Upper lobe of right lung (tissue), 1 donor: ENCODE measurements at regions not wholly inside any gene's neighbourhood (a gene's known extent, or its start where the extent isn't known, plus 50 kb on each side); places are given as distances from the start of the nearest gene placed in this dataset.

Experiments
- ATAC-seq: fragments of 200-7000 bp; cut with Tn5 transposase; one replicate; pipeline ENCODE4 v1.9.1; 2020; ENCODE audit warnings: mild to moderate bottlenecking, moderate library complexity
- DNase-seq: peaks from one replicate; pipeline ENCODE4 v3.0.0-alpha.2; 2020
- H3K27ac ChIP-seq: fragments of 200-600 bp; one replicate; pipeline ENCODE4 v1.8.0; 2022
- H3K27me3 ChIP-seq: fragments of 200-600 bp; one replicate; pipeline ENCODE4 v1.8.0; 2022; ENCODE audit warnings: mild to moderate bottlenecking
- H3K36me3 ChIP-seq: fragments of 200-600 bp; one replicate; pipeline ENCODE4 v1.8.0; 2022
- H3K4me1 ChIP-seq: fragments of 200-600 bp; one replicate; pipeline ENCODE4 v1.8.0; 2022
- H3K4me3 ChIP-seq: fragments of 200-600 bp; one replicate; pipeline ENCODE4 v1.8.0; 2022; ENCODE audit warnings: mild to moderate bottlenecking
- H3K9me3 ChIP-seq: fragments of 200-600 bp; one replicate; pipeline ENCODE4 v1.8.0; 2022
- CTCF ChIP-seq: fragments of 200-600 bp; IDR thresholded peaks from one replicate; pipeline ENCODE4 v1.8.0; 2022; ENCODE audit warnings: antibody characterized with exemption
- intact Hi-C: fragments of 100-400 bp; cut with DNase I; formaldehyde crosslinking; loops from one replicate; pipeline ENCODE4 v1.11.0; 2022
- donor health status: DM: no; HTN: yes; CAD: no; lungs with severe emphysema.

GRCh38 chr16:52074133-52074532 lies 472.8 kb downstream of the TOX3 start:
- Histone ChIP-seq H3K9me3 (no peaks in the 10 kb centered on the region), H3K4me3 (no peak overlapping the region), H3K4me1 (no peaks in the 10 kb centered on the region), H3K27ac (no peak overlapping the region), H3K36me3 (no peaks in the 10 kb centered on the region), H3K27me3 (no peaks in the 10 kb centered on the region)
- no peak for DNase-seq
- no peak for ATAC-seq
- intact Hi-C loops: no loop called here
- no peak for TF ChIP-seq CTCF

GRCh38 chr16:52073024-52073423 lies 473.9 kb downstream of the TOX3 start:
- H3K27me3 ChIP-seq: no peaks in the 10 kb centered on the region
- H3K4me3 ChIP-seq: no peak overlapping the region
- no peaks in the 10 kb centered on the region for H3K36me3 ChIP-seq
- no peak overlapping the region for H3K27ac ChIP-seq
- TF ChIP-seq CTCF: no peak
- H3K9me3 ChIP-seq: no peaks in the 10 kb centered on the region
- H3K4me1 ChIP-seq: no peaks in the 10 kb centered on the region
- ATAC-seq: no peak
- intact Hi-C loops: no loop called here
- DNase-seq: no peak

GRCh38 chr16:52071101-52071500 lies 475.8 kb downstream of the TOX3 start:
- H3K4me3 ChIP-seq: no peak overlapping the region
- no peak for TF ChIP-seq CTCF
- no peaks in the 10 kb centered on the region for H3K4me1 ChIP-seq
- H3K27ac ChIP-seq: no peak overlapping the region
- ATAC-seq (no peak), DNase-seq (no peak)
- no peaks in the 10 kb centered on the region for H3K27me3 ChIP-seq
- no peaks in the 10 kb centered on the region for H3K9me3 ChIP-seq
- intact Hi-C loops: no loop called here
- no peaks in the 10 kb centered on the region for H3K36me3 ChIP-seq

GRCh38 chr16:52070341-52071057 lies 476.4 kb downstream of the TOX3 start:
- H3K27ac ChIP-seq: no peak overlapping the region
- DNase-seq (no peak), ATAC-seq (no peak)
- intact Hi-C loops: no loop called here
- H3K4me1 ChIP-seq: no peaks in the 10 kb centered on the region
- no peak overlapping the region for H3K4me3 ChIP-seq
- TF ChIP-seq CTCF: no peak
- H3K27me3 ChIP-seq: no peaks in the 10 kb centered on the region
- H3K9me3 ChIP-seq: no peaks in the 10 kb centered on the region
- H3K36me3 ChIP-seq: no peaks in the 10 kb centered on the region

- intact Hi-C loops: no loop called here
- Histone ChIP-seq H3K27me3 (no peaks in the 10 kb centered on the region), H3K4me3 (no peak overlapping the region), H3K36me3 (no peaks in the 10 kb centered on the region), H3K4me1 (no peaks in the 10 kb centered on the region), H3K27ac (no peak overlapping the region), H3K9me3 (no peaks in the 10 kb centered on the region)
- DNase-seq (no peak), ATAC-seq (peak; percentile 34)
- TF ChIP-seq CTCF: peak; percentile 35
Observed at GRCh38 chr16:52069866-52070265, 477.1 kb downstream of the TOX3 start.
